ENCODE measurements at regions not wholly inside any gene's neighbourhood (a gene's known extent, or its start where the extent isn't known, plus 50 kb on each side); places are given as distances from the start of the nearest gene placed in this dataset.
"Not testable (repeated sequence)": the region's sequence is repeated elsewhere in the genome, so short reads cannot be mapped to it uniquely, and the experiment has no call there.

- no peak for DNase-seq
These were observed 128.1 kb upstream of the HPF1 start for GRCh38 chr4:169885893-169886292.

DNA sequence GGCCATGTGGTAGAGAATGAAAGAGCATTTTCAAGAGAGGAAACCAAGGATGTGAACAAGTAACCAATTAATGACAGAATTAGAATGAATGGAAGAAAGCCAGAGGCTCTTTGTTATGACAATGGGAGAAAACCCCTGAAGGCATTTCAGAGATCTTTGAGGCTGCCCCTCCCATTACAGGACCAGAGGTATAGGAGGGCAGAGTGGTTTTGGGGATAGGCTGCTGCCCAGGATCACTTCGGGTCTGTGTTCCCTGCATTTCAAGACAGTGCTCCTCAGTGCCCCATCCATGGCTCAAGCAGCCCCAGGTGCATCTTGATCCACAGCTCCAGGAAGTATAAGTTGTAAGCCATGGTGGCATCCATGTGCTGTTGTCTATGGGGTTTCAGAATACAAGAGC lies 124.0 kb upstream of the HPF1 start:
- no peak for DNase-seq

DNA sequence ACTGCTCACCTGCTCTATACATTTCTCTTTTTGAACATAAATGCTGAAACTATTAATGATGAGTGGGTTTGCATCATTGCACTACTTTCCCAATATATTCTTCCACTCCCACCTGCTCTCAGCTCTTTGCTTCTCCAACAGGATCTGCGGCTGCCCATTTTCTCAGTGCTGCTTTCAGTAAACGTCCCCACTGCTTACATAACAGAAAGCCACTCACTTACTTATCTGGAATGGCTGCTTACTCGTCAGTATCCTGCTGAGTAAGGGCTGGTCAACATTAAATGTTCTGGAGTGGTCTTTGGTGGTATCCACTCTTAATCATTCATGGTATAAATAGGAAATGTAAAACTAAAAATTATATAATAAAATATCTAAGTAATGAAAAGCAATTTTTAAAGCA lies 112.8 kb upstream of the HPF1 start:
- no peak for DNase-seq

- no peak for DNase-seq
These were observed 111.7 kb upstream of the HPF1 start for GRCh38 chr4:169869490-169869889.

GRCh38 chr4:169861593-169861992 lies 103.8 kb upstream of the HPF1 start:
- no peak for DNase-seq

- no peak for DNase-seq
These were observed 101.8 kb upstream of the HPF1 start for GRCh38 chr4:169859366-169860216.

DNA sequence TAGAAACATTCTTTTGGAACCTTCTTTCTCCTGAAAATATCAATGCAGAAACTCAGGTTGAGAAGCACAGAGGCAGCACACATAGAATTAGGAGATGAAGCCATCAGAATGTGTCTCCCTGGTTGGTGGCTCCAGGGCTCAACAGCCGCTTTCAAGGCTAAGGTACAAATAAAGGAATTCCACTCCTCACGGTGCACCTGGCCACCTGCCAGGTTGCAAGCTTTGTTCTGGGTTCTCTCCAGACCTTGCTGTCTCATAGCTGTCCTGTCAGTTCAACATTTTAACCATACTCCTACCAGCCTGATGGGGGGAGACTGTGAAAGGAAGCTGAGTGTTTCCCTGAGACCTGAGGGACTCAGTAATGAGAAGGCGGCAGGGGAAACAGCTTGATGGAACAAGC lies 96.3 kb upstream of the HPF1 start:
- no peak for DNase-seq

GRCh38 chr4:169852481-169852880 lies 94.7 kb upstream of the HPF1 start:
- DNase-seq: no peak

DNA sequence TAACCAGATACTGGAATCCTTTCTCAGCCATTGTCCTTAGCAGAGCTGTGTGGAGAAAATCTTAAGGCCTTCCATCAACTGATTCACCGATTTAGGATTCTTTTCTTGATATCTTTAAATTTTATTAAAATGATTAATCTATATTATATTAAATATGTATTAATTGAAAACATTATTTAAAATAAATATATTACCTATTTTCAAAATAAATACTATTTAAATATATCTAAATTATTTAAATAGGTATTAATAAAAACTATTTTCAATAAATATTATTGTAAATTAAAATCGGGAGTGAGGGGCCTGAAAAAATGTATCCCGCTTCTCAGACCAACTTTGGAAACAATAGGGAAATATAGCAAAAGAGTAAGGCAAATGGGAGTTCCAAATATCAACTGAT lies 94.0 kb upstream of the HPF1 start:
- no peak for DNase-seq

GRCh38 chr4:169849456-169849855 lies 91.7 kb upstream of the HPF1 start:
- no peak for DNase-seq

GRCh38 chr4:169848018-169848417 lies 90.3 kb upstream of the HPF1 start:
- no peak for DNase-seq

GRCh38 chr4:169847171-169847570 lies 89.4 kb upstream of the HPF1 start:
- no peak for DNase-seq

GRCh38 chr4:169846396-169846795 lies 88.7 kb upstream of the HPF1 start:
- DNase-seq: no peak

GRCh38 chr4:169841776-169842175 lies 84.0 kb upstream of the HPF1 start:
- no peak for DNase-seq

- DNase-seq: no peak
These were observed 82.8 kb upstream of the HPF1 start for GRCh38 chr4:169840554-169840953.

DNA sequence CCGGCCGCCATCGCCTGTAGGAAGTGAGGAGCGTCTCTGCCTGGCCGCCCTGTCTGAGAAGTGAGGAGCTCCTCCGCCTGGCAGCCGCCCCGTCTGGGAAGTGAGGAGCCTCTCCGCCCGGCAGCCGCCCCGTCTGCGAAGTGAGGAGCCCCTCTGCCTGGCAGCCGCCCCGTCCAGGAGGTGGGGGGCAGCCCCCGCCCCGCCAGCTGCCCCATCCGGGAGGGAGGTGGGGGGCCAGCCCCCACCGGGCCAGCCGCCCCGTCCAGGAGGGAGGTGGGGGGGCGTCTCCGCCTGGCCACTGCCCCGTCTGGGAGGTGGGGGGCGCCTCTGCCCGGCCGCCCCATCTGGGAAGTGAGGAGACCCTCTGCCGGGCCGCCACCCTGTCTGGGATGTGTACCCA lies 70.6 kb upstream of the HPF1 start:
- not testable (repeated sequence) for DNase-seq

DNA sequence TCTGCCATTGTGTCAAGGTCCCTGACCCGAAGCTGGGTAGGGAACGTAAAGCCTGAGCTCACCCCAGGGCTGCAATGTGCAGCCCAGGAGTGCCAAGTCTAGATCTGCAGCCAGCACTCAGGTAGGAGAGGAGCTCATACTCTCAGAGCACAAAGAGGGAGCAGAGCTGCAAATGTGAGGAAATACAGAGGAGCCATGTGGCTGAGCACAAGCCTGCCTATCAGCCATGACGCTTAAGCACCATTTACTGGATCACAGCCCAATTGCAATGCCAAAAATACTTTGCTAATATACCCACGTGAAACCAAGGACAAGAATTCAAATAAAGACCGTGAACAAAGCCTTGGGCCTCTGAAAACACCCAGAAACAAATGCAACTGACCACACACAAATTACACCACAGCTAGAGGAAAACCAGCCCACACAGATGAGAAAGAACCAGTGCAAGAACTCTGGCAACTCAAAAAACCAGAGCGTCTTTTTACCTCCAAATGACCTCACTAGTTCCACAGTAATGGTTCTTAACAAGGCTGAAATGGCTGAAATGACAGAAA lies 69.0 kb upstream of the HPF1 start:
- DNase-seq: no peak

GRCh38 chr4:169823685-169824084 lies 65.9 kb upstream of the HPF1 start:
- DNase-seq: no peak

GRCh38 chr4:169821402-169821801 lies 63.7 kb upstream of the HPF1 start:
- DNase-seq: no peak

DNA sequence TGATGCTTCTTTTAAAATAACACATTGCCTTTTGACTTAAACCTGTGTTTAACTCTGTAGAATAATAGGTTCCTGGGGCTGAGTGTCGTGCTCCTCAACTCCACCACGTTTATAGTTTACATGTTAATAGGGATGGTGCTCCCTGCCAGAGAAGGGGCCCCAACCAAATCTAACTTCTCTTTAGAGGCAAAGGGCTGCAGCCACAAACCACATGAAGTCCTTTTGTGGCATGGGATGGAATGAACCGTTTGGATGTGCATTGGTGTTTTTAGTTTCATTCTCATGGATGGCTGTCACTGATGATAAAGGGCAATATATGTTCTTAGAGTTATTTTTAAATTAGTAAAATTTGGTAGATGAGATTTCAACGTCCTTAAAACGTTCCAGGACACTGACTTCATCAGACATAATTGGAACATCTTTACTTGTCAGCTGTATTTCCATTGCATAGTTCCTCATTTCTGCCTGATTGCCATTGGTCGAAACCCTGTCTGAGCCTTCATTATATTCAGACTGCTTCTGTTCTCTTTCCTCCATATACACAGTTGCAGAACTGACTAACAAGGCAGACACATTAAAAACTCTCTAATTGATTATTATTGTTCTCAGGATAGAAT lies 60.4 kb upstream of the HPF1 start:
- DNase-seq: no peak

DNA sequence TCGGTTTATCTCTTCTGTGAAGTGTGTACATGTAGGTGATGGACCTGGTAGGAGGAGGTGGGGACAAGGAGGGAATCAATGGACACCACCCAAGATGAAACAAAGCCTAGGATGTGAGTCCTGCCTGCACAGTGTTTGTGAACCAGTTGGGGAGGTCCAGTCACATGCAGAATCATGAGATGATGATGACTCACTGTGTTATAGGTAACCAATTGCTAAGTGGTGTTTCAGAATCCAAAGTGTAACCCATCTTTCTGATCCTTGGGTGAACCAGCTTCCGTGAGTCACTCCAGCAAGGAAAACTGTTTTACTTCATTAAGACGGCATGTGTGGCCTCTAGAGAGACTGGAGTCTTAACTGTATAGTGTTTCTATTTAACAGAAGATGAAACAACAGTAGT lies 57.9 kb upstream of the HPF1 start:
- no peak for DNase-seq

GRCh38 chr4:169811476-169811875 lies 53.7 kb upstream of the HPF1 start:
- DNase-seq: no peak

DNA sequence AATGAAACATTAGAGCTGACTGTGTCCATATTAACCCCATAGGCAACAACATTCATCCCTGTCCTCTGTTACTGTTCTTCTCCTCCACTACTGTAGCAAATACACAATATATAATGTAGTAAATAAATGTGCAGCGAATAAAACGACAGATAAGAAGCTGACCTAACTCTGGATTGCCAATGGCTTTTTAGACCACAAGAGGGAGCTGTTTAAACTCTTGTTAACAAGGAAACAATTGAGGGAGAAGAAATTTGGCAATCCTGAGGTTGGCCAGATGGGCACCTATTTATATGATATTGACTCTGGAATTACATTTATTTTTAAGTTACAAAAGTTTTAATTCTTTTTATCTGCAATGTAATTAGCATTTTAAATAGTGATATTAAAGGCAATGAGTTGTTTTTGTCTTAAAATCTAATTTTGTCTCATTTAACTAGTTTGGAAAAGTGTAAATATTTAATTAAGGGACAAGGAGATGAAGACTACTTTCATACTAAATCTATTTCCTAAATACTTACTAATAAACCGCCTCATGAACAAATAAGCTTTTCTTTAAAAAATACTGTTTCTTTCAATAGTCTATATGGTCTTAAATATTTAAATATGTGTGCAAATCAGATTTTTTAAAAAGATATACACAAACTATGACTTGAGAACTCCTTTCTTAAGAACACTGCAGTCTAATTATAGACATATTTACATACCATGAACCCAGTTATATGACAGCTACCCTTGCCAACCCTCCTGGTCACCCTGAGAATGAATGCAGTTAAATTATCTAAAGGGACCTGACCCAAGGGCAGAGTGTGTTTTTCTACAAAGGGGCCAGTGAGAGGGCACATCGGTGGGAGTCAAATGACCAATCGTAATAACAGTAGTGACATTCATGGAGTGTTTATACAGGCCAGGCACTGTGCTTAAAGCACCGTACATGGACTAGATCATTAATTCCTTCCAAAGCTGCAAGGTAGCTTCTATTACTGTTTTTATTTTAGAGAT lies 52.9 kb upstream of the HPF1 start:
- peak; percentile 75 for DNase-seq
